NT2/D1 (cell line): ENCODE measurements at regions not wholly inside any gene's neighbourhood (a gene's known extent, or its start where the extent isn't known, plus 50 kb on each side); places are given as distances from the start of the nearest gene placed in this dataset.

Experiments used
- SUZ12 ChIP-seq: IDR thresholded peaks from 2 replicates; pipeline ENCODE4 v1.6.1; 2011; ENCODE audit not compliant: insufficient read length, insufficient read depth; ENCODE audit errors: extremely low read depth
- YY1 ChIP-seq: IDR thresholded peaks from 2 replicates; pipeline ENCODE4 v1.6.1; 2011; ENCODE audit not compliant: insufficient read length, insufficient read depth

- TF ChIP-seq SUZ12 (no peak), YY1 (no peak)
These were observed 502.5 kb downstream of the TECRL start for GRCh38 chr4:63906660-63907183.
